ENCODE measurements at regions not wholly inside any gene's neighbourhood (a gene's known extent, or its start where the extent isn't known, plus 50 kb on each side); places are given as distances from the start of the nearest gene placed in this dataset.

DNA sequence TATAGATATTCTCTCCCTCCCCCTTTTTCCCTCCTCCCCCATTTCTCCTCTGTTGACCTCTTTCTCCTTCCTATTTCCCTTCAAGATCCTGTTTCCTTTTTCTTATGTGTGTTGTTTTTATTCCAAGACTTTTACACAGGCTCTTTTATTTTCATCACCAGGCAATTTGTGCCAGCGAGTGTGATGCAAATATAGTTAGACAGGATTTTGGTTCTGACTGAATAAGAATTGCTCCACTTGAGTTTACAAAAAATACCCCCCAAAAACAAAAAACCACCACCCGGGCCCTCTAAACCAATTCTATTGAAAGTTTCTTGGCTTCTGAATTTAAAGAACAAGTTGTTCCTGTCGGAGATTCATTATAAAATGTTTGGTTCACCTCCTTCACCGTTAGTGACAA lies 50.9 kb upstream of the MAPK4 start:
- 86% methylated on average over 4 of the region's 4 CpGs for WGBS
- no peaks in the 10 kb centered on the region for H3K4me1 ChIP-seq (ENCODE audit: control insufficient read depth in 2 of 2, insufficient read depth in 2 of 2, low read length in 2 of 2)

More for the DNA sequence above, 50.9 kb upstream of the MAPK4 start:
- H3K9me3 ChIP-seq (ENCODE audit: control insufficient read depth in 2 of 2, insufficient read depth in 1 of 2, low read length in 1 of 2), result no peaks in the 10 kb centered on the region
- H3K4me3 ChIP-seq (ENCODE audit: low read length in 2 of 2), result no peak overlapping the region
- no peak overlapping the region for H3K27ac ChIP-seq (ENCODE audit: low read depth in 1 of 2, low read length in 1 of 2)
- no peaks in the 10 kb centered on the region for H3K36me3 ChIP-seq (ENCODE audit: control insufficient read depth in 2 of 2, insufficient read depth in 2 of 2, low read length in 1 of 2)
- H3K27me3 ChIP-seq (ENCODE audit: control insufficient read depth in 2 of 2, insufficient read depth in 1 of 2, low read length in 1 of 2), result no peaks in the 10 kb centered on the region
- no peak for DNase-seq (ENCODE audit: low read depth in 6 of 9, low spot score in 9 of 9)

All from thymus (tissue), 11 donors.